Esophagus squamous epithelium (tissue), 5 donors: ENCODE measurements at regions not wholly inside any gene's neighbourhood (a gene's known extent, or its start where the extent isn't known, plus 50 kb on each side); places are given as distances from the start of the nearest gene placed in this dataset.

Experiments
- DNase-seq: peaks from one replicate; lab custom pipeline; 2025; lab: John Stamatoyannopoulos, UW
- H3K27ac ChIP-seq, 4 donors: fragments of 200-600 bp; sonication (generic); one replicate each; pipeline ENCODE4 v1.5.1; 2016 to 2019; ENCODE audit warnings: mild to moderate bottlenecking in 1 of 4
- H3K27me3 ChIP-seq, 4 donors: fragments of 200-600 bp; sonication (generic); 1 replicate in 3 of 4; 2 replicates in 1 of 4; pipeline versions ENCODE4 v1.5.1 to v1.6.0; 2017 to 2021; ENCODE audit warnings: antibody characterized with exemption in 1 of 4
- H3K36me3 ChIP-seq, 3 donors: fragments of 200-600 bp; sonication (generic); one replicate each; pipeline ENCODE4 v1.5.1; 2016 to 2019
- H3K4me1 ChIP-seq, 3 donors: fragments of 200-600 bp; sonication (generic); one replicate each; pipeline ENCODE4 v1.5.1; 2017 to 2019
- H3K4me3 ChIP-seq, 4 donors: fragments of 200-600 bp; sonication (generic); 1 replicate in 3 of 4; 2 replicates in 1 of 4; pipeline ENCODE4 v1.5.1; 2016 to 2019; ENCODE audit warnings: mild to moderate bottlenecking in 2 of 4, moderate library complexity in 1 of 4
- H3K9me3 ChIP-seq, 3 donors: fragments of 200-600 bp; sonication (generic); one replicate each; pipeline ENCODE4 v1.5.1; 2016 to 2019
- POLR2A ChIP-seq, 4 donors: fragments of 450-650 bp; IDR thresholded peaks; one replicate each; pipeline ENCODE4 v1.6.1; 2017; ENCODE audit warnings: antibody characterized with exemption in 4 of 4, mild to moderate bottlenecking in 4 of 4, moderate library complexity in 3 of 4
- WGBS, 2 donors: methylation state at CpG; one replicate each; pipeline ENCODE4 v1.1.5; 2018; 5-methylcytosine and 5-hydroxymethylcytosine counted together
- intact Hi-C: fragments of 100-400 bp; cut with DNase I; formaldehyde crosslinking; loops from one replicate; pipeline ENCODE4 v1.15.0; 2022
- TF ChIP-seq, protein P1 (sequence below), 6 experiments: fragments of 450-650 bp in 4 of 6; fragments of 200-600 bp in 2 of 6; sonication (generic) in 2 of 6; IDR thresholded peaks; one replicate each; pipeline ENCODE4 v1.5.1; 2016 to 2019; ENCODE audit warnings: antibody characterized with exemption in 6 of 6, mild to moderate bottlenecking in 4 of 6, moderate library complexity in 4 of 6
- donor health status: DM: yes; HTN: yes; CAD: no.

DNA sequence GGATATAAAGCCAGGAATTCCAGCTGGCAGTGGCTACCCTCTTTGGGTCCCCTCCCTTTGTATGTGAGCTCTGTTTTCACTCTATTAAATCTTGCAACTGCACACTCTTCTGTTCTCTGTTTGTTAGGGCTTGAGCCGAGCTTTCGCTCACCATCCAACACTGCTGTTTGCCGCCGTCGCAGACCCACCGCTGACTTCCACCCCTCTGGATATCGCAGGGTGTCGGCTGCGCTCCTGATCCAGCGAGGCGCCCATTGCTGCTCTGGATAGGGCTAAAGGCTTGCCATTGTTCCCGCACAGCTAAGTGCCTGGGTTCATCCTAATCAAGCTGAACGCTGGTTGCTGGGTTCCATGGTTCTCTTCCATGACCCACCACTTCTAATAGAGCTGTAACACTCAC lies 1433.5 kb upstream of the ADGRB3 start:
- Histone ChIP-seq H3K36me3 (no peaks in the 10 kb centered on the region), H3K4me3 (no peak overlapping the region), H3K4me1 (no peaks in the 10 kb centered on the region), H3K9me3 (peaks cover 0 to 22% (median 3%) of the 10 kb centered on the region in 3 donors), H3K27me3 (no peaks in the 10 kb centered on the region), H3K27ac (no peak overlapping the region)
- no peak for DNase-seq
- intact Hi-C loops = no loop called here
- 91 to 95% methylated on average over 13 of the region's 13 CpGs for WGBS, 2 donors
- TF ChIP-seq POLR2A (IDR thresholded peaks at IDR 0.05) = no peak
- TF ChIP-seq, protein P1, sequence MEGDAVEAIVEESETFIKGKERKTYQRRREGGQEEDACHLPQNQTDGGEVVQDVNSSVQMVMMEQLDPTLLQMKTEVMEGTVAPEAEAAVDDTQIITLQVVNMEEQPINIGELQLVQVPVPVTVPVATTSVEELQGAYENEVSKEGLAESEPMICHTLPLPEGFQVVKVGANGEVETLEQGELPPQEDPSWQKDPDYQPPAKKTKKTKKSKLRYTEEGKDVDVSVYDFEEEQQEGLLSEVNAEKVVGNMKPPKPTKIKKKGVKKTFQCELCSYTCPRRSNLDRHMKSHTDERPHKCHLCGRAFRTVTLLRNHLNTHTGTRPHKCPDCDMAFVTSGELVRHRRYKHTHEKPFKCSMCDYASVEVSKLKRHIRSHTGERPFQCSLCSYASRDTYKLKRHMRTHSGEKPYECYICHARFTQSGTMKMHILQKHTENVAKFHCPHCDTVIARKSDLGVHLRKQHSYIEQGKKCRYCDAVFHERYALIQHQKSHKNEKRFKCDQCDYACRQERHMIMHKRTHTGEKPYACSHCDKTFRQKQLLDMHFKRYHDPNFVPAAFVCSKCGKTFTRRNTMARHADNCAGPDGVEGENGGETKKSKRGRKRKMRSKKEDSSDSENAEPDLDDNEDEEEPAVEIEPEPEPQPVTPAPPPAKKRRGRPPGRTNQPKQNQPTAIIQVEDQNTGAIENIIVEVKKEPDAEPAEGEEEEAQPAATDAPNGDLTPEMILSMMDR (IDR thresholded peaks at IDR 0.05) = no peak

DNA sequence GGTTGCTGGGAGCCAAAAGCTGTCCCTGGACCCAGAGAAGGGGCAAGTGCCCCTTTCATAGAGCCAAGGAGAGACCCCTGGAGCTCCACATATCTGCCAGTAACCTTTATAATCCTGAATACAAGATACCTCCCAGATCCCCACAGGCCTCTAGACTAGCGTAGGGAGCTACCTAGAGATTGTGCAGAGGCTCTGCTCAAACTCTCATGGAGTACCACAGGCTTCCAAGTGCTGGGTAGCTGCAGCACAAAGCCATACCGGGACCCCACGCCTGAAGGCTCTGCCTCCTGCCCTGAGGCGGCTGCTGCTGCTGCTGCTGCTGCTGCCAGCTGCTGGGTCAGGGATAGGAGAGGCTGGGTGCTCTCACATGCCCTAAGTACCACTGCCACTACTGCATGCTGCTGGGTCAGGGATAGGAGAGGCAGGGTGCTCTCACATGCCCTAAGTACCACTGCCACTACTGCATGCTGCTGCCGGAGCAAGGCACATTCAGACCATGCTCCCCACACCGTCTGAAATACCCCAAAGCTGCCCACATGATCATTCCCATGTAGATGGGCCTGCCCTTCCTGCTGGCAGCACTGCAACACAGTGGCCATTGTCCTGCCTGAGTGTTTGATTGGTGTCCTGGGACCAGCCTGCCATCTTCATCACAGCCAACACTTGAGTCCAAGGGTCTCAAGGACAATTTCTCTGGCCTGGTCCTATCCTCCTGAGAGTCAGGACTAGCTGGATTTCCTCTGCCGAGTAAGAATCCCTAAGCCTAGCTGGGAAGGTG lies 1434.3 kb upstream of the ADGRB3 start:
- WGBS, 2 donors = 63 to 75% methylated on average over 2 to 4 of the region's 7 CpGs
- Histone ChIP-seq H3K4me3 (no peak overlapping the region), H3K9me3 (peaks cover 0 to 22% (median 3%) of the 10 kb centered on the region in 3 donors), H3K36me3 (no peaks in the 10 kb centered on the region), H3K27ac (no peak overlapping the region), H3K4me1 (no peaks in the 10 kb centered on the region), H3K27me3 (no peaks in the 10 kb centered on the region)
- TF ChIP-seq, protein P1 (IDR thresholded peaks at IDR 0.05) = no peak
- no peak for TF ChIP-seq POLR2A (IDR thresholded peaks at IDR 0.05)
- intact Hi-C loops = no loop called here
- no peak for DNase-seq

DNA sequence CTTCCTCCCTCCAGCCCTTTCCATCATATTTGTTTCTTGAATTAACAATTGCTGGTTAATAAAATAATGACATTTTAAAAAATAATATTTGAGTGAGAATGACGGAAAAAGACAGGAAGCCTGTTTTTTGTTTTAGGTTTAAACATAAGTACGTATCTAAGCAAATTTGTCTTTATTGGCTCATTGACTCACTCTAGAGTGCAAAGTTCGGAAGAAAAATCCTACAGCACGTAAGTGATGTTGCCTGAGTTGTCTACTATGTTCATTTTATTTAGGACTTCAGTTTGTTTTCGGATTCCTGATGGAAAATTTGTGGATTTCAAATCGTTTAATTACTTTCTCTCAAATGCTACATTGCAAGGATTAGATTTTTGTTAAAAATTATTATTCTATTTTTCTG lies 1435.7 kb upstream of the ADGRB3 start:
- H3K36me3 ChIP-seq = no peaks in the 10 kb centered on the region
- peaks cover 0 to 22% (median 7%) of the 10 kb centered on the region in 3 donors for H3K9me3 ChIP-seq
- DNase-seq = no peak
- 62 to 65% methylated on average over 6 of the region's 6 CpGs for WGBS, 2 donors
- H3K4me1 ChIP-seq = no peaks in the 10 kb centered on the region
- intact Hi-C loops = no loop called here
- no peak overlapping the region for H3K4me3 ChIP-seq
- TF ChIP-seq, protein P1 (IDR thresholded peaks at IDR 0.05) = no peak
- no peaks in the 10 kb centered on the region for H3K27me3 ChIP-seq
- H3K27ac ChIP-seq = no peak overlapping the region

DNA sequence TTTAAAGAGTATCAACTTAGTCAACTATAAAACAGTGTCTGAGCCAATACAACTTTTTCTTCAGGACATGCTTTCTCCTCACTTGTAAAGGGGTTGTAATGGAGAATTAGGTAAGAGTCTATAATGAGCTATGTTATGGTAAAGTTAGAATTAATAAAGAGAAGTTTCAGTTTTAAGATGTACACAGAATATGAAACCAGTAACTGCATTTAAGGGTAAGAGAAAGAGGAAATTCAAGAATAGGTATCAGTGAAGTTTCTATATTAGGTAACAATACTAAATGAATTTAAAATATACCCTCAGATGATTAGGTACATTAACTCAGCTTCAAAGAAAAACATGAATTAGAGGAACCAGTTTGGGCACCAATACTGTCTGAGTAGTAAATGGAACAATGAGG lies 1444.3 kb upstream of the ADGRB3 start:
- no peaks in the 10 kb centered on the region for H3K4me1 ChIP-seq
- H3K27ac ChIP-seq = no peak overlapping the region
- H3K9me3 ChIP-seq = peaks cover 0 to 2% (median 0%) of the 10 kb centered on the region in 3 donors
- no peaks in the 10 kb centered on the region for H3K36me3 ChIP-seq
- TF ChIP-seq, protein P1 (IDR thresholded peaks at IDR 0.05) = no peak
- no peak for TF ChIP-seq POLR2A (IDR thresholded peaks at IDR 0.05)
- H3K4me3 ChIP-seq = no peak overlapping the region
- H3K27me3 ChIP-seq = no peaks in the 10 kb centered on the region
- intact Hi-C loops = no loop called here
- DNase-seq = no peak

DNA sequence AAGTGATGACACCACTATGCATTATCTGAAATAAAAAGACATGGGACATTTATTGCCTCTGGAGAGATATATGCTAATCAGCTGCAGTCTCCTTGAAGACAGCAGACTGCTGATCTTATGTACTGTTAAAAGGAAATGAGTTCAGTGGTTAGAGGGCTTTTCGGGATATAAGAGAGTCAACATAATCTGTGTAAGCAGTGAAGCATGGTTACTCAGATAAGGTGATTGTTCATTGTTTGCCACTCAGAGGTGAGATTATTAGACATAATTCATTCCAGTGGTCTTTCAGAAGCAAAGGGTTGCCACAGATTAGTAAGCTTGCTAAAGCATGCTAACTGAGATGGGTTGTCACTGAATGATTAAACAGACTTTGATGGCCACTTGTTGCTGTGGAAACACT lies 1450.7 kb upstream of the ADGRB3 start:
- no peak overlapping the region for H3K27ac ChIP-seq
- no peaks in the 10 kb centered on the region for H3K4me1 ChIP-seq
- no peaks in the 10 kb centered on the region for H3K9me3 ChIP-seq
- H3K27me3 ChIP-seq = no peaks in the 10 kb centered on the region
- H3K4me3 ChIP-seq = no peak overlapping the region
- TF ChIP-seq POLR2A (IDR thresholded peaks at IDR 0.05) = no peak
- TF ChIP-seq, protein P1 (IDR thresholded peaks at IDR 0.05) = no peak
- no peak for DNase-seq
- intact Hi-C loops = no loop called here
- WGBS, 2 donors = 47 to 52% methylated on average over 1 of the region's 1 CpG
- H3K36me3 ChIP-seq = no peaks in the 10 kb centered on the region
